ENCODE measurements at regions not wholly inside any gene's neighbourhood (a gene's known extent, or its start where the extent isn't known, plus 50 kb on each side); places are given as distances from the start of the nearest gene placed in this dataset.

- TF ChIP-seq POLR2AphosphoS5 (IDR thresholded peaks at IDR 0.05; ENCODE audit: low read depth, low read length), result no peak
- no peak for TF ChIP-seq CTCF (IDR thresholded peaks at IDR 0.05)
- TF ChIP-seq, protein P1, sequence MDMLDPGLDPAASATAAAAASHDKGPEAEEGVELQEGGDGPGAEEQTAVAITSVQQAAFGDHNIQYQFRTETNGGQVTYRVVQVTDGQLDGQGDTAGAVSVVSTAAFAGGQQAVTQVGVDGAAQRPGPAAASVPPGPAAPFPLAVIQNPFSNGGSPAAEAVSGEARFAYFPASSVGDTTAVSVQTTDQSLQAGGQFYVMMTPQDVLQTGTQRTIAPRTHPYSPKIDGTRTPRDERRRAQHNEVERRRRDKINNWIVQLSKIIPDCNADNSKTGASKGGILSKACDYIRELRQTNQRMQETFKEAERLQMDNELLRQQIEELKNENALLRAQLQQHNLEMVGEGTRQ (IDR thresholded peaks at IDR 0.05; ENCODE audit: borderline replicate concordance, low read depth, low read length), result no peak
- TF ChIP-seq TAF1 (IDR thresholded peaks at IDR 0.05; ENCODE audit: borderline replicate concordance, low read depth, low read length), result no peak
- no peak for TF ChIP-seq NRF1 (IDR thresholded peaks at IDR 0.05; ENCODE audit: low read depth, low read length)
- no peak for TF ChIP-seq FOXJ3 (CRISPR knock-in tag; IDR thresholded peaks at IDR 0.05)
- TF ChIP-seq, protein P2, sequence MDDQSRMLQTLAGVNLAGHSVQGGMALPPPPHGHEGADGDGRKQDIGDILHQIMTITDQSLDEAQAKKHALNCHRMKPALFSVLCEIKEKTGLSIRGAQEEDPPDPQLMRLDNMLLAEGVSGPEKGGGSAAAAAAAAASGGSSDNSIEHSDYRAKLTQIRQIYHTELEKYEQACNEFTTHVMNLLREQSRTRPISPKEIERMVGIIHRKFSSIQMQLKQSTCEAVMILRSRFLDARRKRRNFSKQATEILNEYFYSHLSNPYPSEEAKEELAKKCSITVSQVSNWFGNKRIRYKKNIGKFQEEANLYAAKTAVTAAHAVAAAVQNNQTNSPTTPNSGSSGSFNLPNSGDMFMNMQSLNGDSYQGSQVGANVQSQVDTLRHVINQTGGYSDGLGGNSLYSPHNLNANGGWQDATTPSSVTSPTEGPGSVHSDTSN (IDR thresholded peaks at IDR 0.05), result no peak
- no peak for TF ChIP-seq RAD21 (IDR thresholded peaks at IDR 0.05; ENCODE audit: low read length)
- TF ChIP-seq REST (IDR thresholded peaks at IDR 0.05; ENCODE audit: low read depth, low read length), result no peak
- no peak for TF ChIP-seq FOXM1 (IDR thresholded peaks at IDR 0.05; ENCODE audit: low read depth)
- TF ChIP-seq USF1 (IDR thresholded peaks at IDR 0.05; ENCODE audit: borderline replicate concordance, low read depth), result no peak
- TF ChIP-seq MXI1 (IDR thresholded peaks at IDR 0.05; ENCODE audit: low read depth, low read length), result no peak
These were observed 1359.5 kb downstream of the TECRL start for GRCh38 chr4:63049726-63050125.
